Caco-2 (cell line): ENCODE measurements at regions not wholly inside any gene's neighbourhood (a gene's known extent, or its start where the extent isn't known, plus 50 kb on each side); places are given as distances from the start of the nearest gene placed in this dataset.

Source experiments
- BruUV-seq: library from RNA; stranded (reverse); fragments of 400-500 nt; replicated peaks from 2 replicates; lab custom pipeline; 2021; lab: Mats Ljungman, UMichigan
- CTCF ChIA-PET: fragments of 300-600 bp; sonication (Branson Sonifier 250); formaldehyde crosslinking; loops from one replicate; lab custom pipeline; 2022; ENCODE audit warnings: antibody characterized with exemption; lab: Charles Lee
- POLR2A ChIA-PET: fragments of 300-600 bp; sonication (Branson Sonifier 250); formaldehyde crosslinking; loops from one replicate; lab custom pipeline; 2022; ENCODE audit warnings: antibody characterized with exemption; lab: Charles Lee
- DNase-seq, 2 experiments: peaks; one replicate each; pipeline versions ENCODE4 v3.0.0 to v3.0.0-alpha.2; 2020 to 2022
- H3K27me3 ChIP-seq: replicated peaks from 2 replicates; pipeline ENCODE4 v1.6.0; 2011; ENCODE audit warnings: low read length; ENCODE audit not compliant: control insufficient read depth, insufficient read depth
- H3K36me3 ChIP-seq: 2 replicates; pipeline ENCODE4 v1.5.1; 2011; ENCODE audit warnings: low read length; ENCODE audit not compliant: control insufficient read depth, insufficient read depth
- H3K4me1 ChIP-seq: fragments of 250-450 bp; sonication (Bioruptor Pico); 2 replicates; pipeline ENCODE4 v1.5.1; 2020; ENCODE audit warnings: mild to moderate bottlenecking
- H3K4me3 ChIP-seq: 2 replicates; pipeline ENCODE4 v1.5.1; 2011; ENCODE audit warnings: low read depth, mild to moderate bottlenecking, control low read depth, low read length
- H3K9me3 ChIP-seq: fragments of 250-450 bp; sonication (Bioruptor Pico); 2 replicates; pipeline ENCODE4 v1.5.1; 2020; ENCODE audit warnings: mild to moderate bottlenecking, moderate library complexity
- H3K27ac Mint-ChIP-seq: one replicate; pipeline ENCODE4 v1.8.0; 2022; ENCODE audit warnings: mixed read lengths; ENCODE audit not compliant: unreplicated experiment
- H3K27me3 Mint-ChIP-seq: one replicate; pipeline ENCODE4 v1.8.0; 2022; ENCODE audit warnings: mixed read lengths; ENCODE audit not compliant: insufficient read depth, unreplicated experiment
- H3K36me3 Mint-ChIP-seq: one replicate; pipeline ENCODE4 v1.8.0; 2022; ENCODE audit warnings: mild to moderate bottlenecking, mixed read lengths; ENCODE audit not compliant: insufficient read depth, unreplicated experiment
- H3K4me1 Mint-ChIP-seq: one replicate; pipeline ENCODE4 v1.8.0; 2022; ENCODE audit warnings: low read depth, mixed read lengths; ENCODE audit not compliant: unreplicated experiment
- H3K4me3 Mint-ChIP-seq: one replicate; pipeline ENCODE4 v1.8.0; 2022; ENCODE audit warnings: mild to moderate bottlenecking, moderate library complexity, mixed read lengths; ENCODE audit not compliant: unreplicated experiment
- H3K9me3 Mint-ChIP-seq: one replicate; pipeline ENCODE4 v1.8.0; 2022; ENCODE audit warnings: mixed read lengths; ENCODE audit not compliant: unreplicated experiment
- intact Hi-C: fragments of 100-400 bp; cut with micrococcal nuclease; formaldehyde crosslinking; loops from one replicate; pipeline ENCODE4 v1.10.0; 2022; ENCODE audit not compliant: unreplicated experiment
- TF ChIP-seq, protein P1 (sequence below), 2 experiments: fragments of 200-600 bp in 1 of 2; IDR thresholded peaks; 1 replicate in 1 of 2; 2 replicates in 1 of 2; pipeline versions ENCODE4 v1.5.1 to v1.8.0; 2011 to 2022; ENCODE audit warnings: antibody characterized with exemption in 1 of 2, control low read depth in 1 of 2, inconsistent platforms in 1 of 2, low read depth in 1 of 2, low read length in 1 of 2, mild to moderate bottlenecking in 1 of 2, moderate library complexity in 1 of 2; ENCODE audit not compliant: insufficient read depth in 1 of 2, severe bottlenecking in 1 of 2, unreplicated experiment in 1 of 2

DNA sequence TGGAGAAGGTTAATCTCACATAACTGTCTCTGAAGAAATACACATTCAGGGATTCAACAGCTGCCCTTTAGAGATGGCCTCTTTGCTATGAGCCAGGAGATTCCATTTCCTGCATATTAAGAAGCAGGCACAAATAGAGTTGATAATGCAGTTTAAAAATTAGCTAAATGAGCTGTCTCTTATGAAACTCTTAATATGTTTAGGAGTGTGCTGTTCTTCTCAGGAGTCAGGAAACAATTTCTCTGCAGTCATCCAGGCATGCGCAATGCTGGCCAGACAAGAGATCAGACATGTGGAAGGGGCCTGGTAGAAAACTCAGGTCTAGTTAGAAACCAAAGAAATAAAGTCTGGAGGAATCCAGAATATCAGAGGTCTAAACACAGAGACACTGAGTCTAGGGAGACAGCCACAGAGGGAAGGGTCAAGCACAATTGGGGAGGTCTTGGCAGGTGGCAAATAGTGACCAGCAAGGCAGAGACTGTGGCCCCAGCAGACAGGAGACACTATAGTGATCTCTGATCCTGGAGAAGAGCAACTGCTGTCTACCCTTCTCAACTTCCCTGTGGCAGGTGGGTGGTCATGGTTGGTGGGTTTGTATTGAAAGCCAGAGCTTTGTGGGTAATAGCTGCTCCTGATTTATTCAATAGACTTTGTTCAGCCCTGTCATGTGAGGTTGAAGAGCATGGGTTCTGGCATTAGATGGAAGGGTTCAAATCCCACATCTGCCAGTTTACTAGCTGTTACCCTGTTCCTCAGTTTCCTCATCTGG is 185.8 kb upstream of the RMST start:
- no TSS peak for BruUV-seq
- no peaks in the 10 kb centered on the region for H3K36me3 ChIP-seq
- CTCF ChIA-PET: no interaction called here
- intact Hi-C loops: no loop called here
- TF ChIP-seq, protein P1, sequence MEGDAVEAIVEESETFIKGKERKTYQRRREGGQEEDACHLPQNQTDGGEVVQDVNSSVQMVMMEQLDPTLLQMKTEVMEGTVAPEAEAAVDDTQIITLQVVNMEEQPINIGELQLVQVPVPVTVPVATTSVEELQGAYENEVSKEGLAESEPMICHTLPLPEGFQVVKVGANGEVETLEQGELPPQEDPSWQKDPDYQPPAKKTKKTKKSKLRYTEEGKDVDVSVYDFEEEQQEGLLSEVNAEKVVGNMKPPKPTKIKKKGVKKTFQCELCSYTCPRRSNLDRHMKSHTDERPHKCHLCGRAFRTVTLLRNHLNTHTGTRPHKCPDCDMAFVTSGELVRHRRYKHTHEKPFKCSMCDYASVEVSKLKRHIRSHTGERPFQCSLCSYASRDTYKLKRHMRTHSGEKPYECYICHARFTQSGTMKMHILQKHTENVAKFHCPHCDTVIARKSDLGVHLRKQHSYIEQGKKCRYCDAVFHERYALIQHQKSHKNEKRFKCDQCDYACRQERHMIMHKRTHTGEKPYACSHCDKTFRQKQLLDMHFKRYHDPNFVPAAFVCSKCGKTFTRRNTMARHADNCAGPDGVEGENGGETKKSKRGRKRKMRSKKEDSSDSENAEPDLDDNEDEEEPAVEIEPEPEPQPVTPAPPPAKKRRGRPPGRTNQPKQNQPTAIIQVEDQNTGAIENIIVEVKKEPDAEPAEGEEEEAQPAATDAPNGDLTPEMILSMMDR (IDR thresholded peaks at IDR 0.05; ENCODE audit: insufficient read depth in 1 of 2, low read depth in 1 of 2, low read length in 1 of 2, severe bottlenecking in 1 of 2, unreplicated experiment in 1 of 2): no peak
- POLR2A ChIA-PET: no interaction called here
- H3K4me3 ChIP-seq: no peak overlapping the region
- H3K4me1 ChIP-seq: no peaks in the 10 kb centered on the region
- no peak for DNase-seq
- H3K9me3 ChIP-seq: no peaks in the 10 kb centered on the region
- H3K4me1 Mint-ChIP-seq: no peaks in the 10 kb centered on the region
- no peak overlapping the region for H3K4me3 Mint-ChIP-seq
- no peaks in the 10 kb centered on the region for H3K27me3 ChIP-seq
- no peaks in the 10 kb centered on the region for H3K36me3 Mint-ChIP-seq
- H3K27me3 Mint-ChIP-seq: no peaks in the 10 kb centered on the region
- H3K27ac Mint-ChIP-seq: no peak overlapping the region
- no peaks in the 10 kb centered on the region for H3K9me3 Mint-ChIP-seq

DNA sequence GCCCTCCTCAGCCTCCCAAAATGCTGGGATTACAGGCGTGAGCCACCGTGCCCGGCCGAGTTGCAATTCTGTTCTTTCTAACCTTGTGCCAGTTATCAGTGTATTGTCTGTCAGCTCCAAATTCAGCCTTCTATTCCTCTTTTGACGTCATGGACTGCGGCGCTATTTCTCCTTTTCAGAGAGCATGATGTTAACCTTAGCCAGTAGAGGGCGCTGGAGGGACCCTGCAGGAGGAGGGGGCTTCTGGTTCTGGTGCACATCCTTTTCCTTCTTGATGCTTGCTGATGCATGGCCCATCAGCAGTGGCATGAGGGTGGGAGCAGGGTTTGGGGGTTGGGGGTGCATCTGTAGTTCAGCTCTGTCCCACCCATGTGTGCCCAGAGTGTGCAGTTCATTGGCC is 179.3 kb upstream of the RMST start:
- no peak overlapping the region for H3K4me3 Mint-ChIP-seq
- no TSS peak for BruUV-seq
- H3K4me1 ChIP-seq: no peaks in the 10 kb centered on the region

DNA sequence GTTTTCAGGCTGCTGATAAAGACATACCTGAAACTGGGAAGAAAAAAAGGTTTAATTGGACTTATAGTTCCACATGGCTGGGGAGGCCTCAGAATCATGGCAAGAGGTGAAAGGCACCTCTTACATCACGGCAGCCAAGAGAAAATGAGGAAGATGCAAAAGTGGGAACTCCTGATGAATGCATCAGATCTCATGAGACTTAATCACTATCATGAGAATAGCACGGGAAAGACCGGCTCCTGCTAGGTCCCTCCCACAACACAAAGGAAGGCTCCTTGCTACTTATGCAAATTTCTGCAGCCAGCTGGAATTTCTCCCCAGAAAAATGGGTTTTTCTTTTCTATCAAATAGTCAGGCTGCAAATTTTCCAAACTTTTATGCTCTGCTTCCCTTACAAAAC is 174.1 kb upstream of the RMST start:
- Mint-ChIP-seq H3K27me3 (peaks cover 2% of the 10 kb centered on the region), H3K36me3 (no peaks in the 10 kb centered on the region), H3K4me1 (no peaks in the 10 kb centered on the region), H3K27ac (no peak overlapping the region), H3K9me3 (no peaks in the 10 kb centered on the region), H3K4me3 (no peak overlapping the region)
- Histone ChIP-seq H3K9me3 (no peaks in the 10 kb centered on the region), H3K4me1 (no peaks in the 10 kb centered on the region), H3K36me3 (no peaks in the 10 kb centered on the region), H3K27me3 (no peaks in the 10 kb centered on the region), H3K4me3 (no peak overlapping the region)
- intact Hi-C loops: no loop called here
- TF ChIP-seq, protein P1 (IDR thresholded peaks at IDR 0.05; ENCODE audit: insufficient read depth in 1 of 2, low read depth in 1 of 2, low read length in 1 of 2, severe bottlenecking in 1 of 2, unreplicated experiment in 1 of 2): no peak
- BruUV-seq: no TSS peak
- POLR2A ChIA-PET: no interaction called here
- CTCF ChIA-PET: no interaction called here
- DNase-seq: no peak

More for the DNA sequence above, 179.3 kb upstream of the RMST start:
- DNase-seq: peak in 1 of 2 experiments; percentile 4
- Mint-ChIP-seq H3K36me3 (no peaks in the 10 kb centered on the region), H3K27ac (no peak overlapping the region), H3K27me3 (peaks cover 2% of the 10 kb centered on the region), H3K9me3 (no peaks in the 10 kb centered on the region), H3K4me1 (no peaks in the 10 kb centered on the region)
- Histone ChIP-seq H3K36me3 (no peaks in the 10 kb centered on the region), H3K4me3 (no peak overlapping the region), H3K27me3 (no peaks in the 10 kb centered on the region), H3K9me3 (no peaks in the 10 kb centered on the region)
- ChIA-PET CTCF (interaction anchor here (0.5 kb wide), 1 partner anchor 773 kb away, joined by 6 read pairs; no protein-coding TSS in a partner anchor), POLR2A (no interaction called here)
- intact Hi-C loops: no loop called here
- TF ChIP-seq, protein P1 (IDR thresholded peaks at IDR 0.05; ENCODE audit: insufficient read depth in 1 of 2, low read depth in 1 of 2, low read length in 1 of 2, severe bottlenecking in 1 of 2, unreplicated experiment in 1 of 2): peak in 1 of 2 experiments; percentile 4
